Thyroid gland (tissue), 4 donors: ENCODE measurements at regions not wholly inside any gene's neighbourhood (a gene's known extent, or its start where the extent isn't known, plus 50 kb on each side); places are given as distances from the start of the nearest gene placed in this dataset.
A peak's percentile ranks its signal among the peaks of the same experiment; 100 is the strongest.

Source experiments
- DNase-seq, 2 donors: peaks; one replicate each; pipeline ENCODE4 v3.0.0-alpha.2; 2019
- H3K27ac ChIP-seq, 3 donors: fragments of 200-600 bp; sonication (generic); 1 replicate in 2 of 3; 2 replicates in 1 of 3; pipeline ENCODE4 v1.5.1; 2016 to 2019; ENCODE audit warnings: mild to moderate bottlenecking in 1 of 3, moderate library complexity in 1 of 3
- H3K27me3 ChIP-seq: fragments of 200-600 bp; sonication (generic); one replicate; pipeline ENCODE4 v1.5.1; 2019
- H3K36me3 ChIP-seq, 2 donors: fragments of 200-600 bp; sonication (generic); one replicate each; pipeline ENCODE4 v1.5.1; 2016 to 2019
- H3K4me1 ChIP-seq, 2 donors: fragments of 200-600 bp; sonication (generic); one replicate each; pipeline ENCODE4 v1.5.1; 2017 to 2019
- H3K4me3 ChIP-seq, 3 donors: fragments of 200-600 bp; sonication (generic); replicated peaks in 1 of 3; 1 replicate in 2 of 3; 2 replicates in 1 of 3; pipeline ENCODE4 v1.5.1; 2016; ENCODE audit warnings: mild to moderate bottlenecking in 1 of 3
- H3K9me3 ChIP-seq: fragments of 200-600 bp; sonication (generic); one replicate; pipeline ENCODE4 v1.5.1; 2017
- POLR2A ChIP-seq, 2 donors: fragments of 450-650 bp; IDR thresholded peaks; one replicate each; pipeline ENCODE4 v1.6.1; 2017; ENCODE audit warnings: antibody characterized with exemption in 2 of 2, mild to moderate bottlenecking in 2 of 2, moderate library complexity in 1 of 2
- WGBS, 2 donors: methylation state at CpG; one replicate each; pipeline ENCODE4 v1.1.5; 2017; 5-methylcytosine and 5-hydroxymethylcytosine counted together
- intact Hi-C: fragments of 100-400 bp; cut with DNase I; formaldehyde crosslinking; loops from one replicate; pipeline ENCODE4 v1.15.1; 2023
- TF ChIP-seq, protein P1 (sequence below), 6 experiments: fragments of 200-600 bp in 3 of 6; fragments of 450-650 bp in 3 of 6; sonication (generic) in 3 of 6; IDR thresholded peaks; one replicate each; pipeline ENCODE4 v1.5.1; 2016 to 2019; ENCODE audit warnings: antibody characterized with exemption in 6 of 6, mild to moderate bottlenecking in 2 of 6, inconsistent platforms in 1 of 6, moderate library complexity in 1 of 6

DNA sequence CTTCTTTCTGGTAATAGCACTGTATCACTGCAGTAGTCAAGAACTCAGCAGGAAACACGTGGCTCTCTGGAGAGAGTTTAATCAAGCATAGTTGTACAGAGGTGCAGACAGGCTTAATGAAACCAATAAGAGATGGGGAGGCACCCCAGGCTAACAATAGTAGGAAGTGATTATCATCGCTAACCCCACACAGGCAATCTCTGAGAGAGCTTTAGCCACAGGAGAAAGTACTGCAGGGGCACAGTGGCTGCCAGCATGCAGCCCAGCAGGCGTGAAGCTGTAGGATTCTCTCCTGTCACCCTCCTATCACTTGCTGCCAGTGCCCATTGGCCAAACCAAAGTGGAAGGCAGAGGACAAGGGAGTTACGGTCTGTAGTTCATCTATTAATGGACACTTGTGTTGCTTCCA, 450.0 kb upstream of the RASGEF1B start:
- H3K36me3 ChIP-seq, result no peaks in the 10 kb centered on the region
- no peaks in the 10 kb centered on the region for H3K9me3 ChIP-seq
- no peak for DNase-seq
- intact Hi-C loops, result no loop called here
- H3K4me3 ChIP-seq, result no peak overlapping the region
- H3K27ac ChIP-seq, result no peak overlapping the region
- WGBS, 2 donors, result 57 to 70% methylated on average over 4 of the region's 4 CpGs
- H3K27me3 ChIP-seq, result no peaks in the 10 kb centered on the region
- H3K4me1 ChIP-seq, result no peaks in the 10 kb centered on the region
- TF ChIP-seq POLR2A (IDR thresholded peaks at IDR 0.05), result no peak
- TF ChIP-seq, protein P1, sequence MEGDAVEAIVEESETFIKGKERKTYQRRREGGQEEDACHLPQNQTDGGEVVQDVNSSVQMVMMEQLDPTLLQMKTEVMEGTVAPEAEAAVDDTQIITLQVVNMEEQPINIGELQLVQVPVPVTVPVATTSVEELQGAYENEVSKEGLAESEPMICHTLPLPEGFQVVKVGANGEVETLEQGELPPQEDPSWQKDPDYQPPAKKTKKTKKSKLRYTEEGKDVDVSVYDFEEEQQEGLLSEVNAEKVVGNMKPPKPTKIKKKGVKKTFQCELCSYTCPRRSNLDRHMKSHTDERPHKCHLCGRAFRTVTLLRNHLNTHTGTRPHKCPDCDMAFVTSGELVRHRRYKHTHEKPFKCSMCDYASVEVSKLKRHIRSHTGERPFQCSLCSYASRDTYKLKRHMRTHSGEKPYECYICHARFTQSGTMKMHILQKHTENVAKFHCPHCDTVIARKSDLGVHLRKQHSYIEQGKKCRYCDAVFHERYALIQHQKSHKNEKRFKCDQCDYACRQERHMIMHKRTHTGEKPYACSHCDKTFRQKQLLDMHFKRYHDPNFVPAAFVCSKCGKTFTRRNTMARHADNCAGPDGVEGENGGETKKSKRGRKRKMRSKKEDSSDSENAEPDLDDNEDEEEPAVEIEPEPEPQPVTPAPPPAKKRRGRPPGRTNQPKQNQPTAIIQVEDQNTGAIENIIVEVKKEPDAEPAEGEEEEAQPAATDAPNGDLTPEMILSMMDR (IDR thresholded peaks at IDR 0.05), result no peak

DNA sequence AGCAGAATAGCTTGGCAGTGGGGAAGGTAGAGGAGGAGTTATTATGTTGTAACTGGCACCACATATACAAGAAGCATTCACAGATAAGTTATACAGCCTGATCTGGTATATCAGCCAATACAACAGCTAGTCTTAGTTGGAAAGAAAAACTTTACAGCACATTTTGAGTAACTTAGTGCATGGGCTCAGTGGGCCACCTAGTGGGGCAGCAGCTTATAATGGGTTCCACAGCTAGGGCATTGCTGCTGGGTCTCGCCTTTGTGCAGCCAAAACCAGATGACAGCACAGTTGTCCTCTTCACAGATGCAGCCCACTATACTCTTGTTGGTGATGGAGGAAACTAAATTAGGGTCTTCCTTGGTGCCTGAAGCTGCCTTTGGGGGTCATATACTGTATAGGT, 448.1 kb upstream of the RASGEF1B start:
- Histone ChIP-seq H3K27ac (no peak overlapping the region), H3K9me3 (no peaks in the 10 kb centered on the region), H3K4me1 (no peaks in the 10 kb centered on the region), H3K36me3 (no peaks in the 10 kb centered on the region), H3K4me3 (no peak overlapping the region), H3K27me3 (no peaks in the 10 kb centered on the region)
- TF ChIP-seq POLR2A (IDR thresholded peaks at IDR 0.05), result no peak
- TF ChIP-seq, protein P1 (IDR thresholded peaks at IDR 0.05), result no peak
- DNase-seq, result no peak
- WGBS, 2 donors, result 63 to 94% methylated on average over 1 of the region's 1 CpG
- intact Hi-C loops, result no loop called here

DNA sequence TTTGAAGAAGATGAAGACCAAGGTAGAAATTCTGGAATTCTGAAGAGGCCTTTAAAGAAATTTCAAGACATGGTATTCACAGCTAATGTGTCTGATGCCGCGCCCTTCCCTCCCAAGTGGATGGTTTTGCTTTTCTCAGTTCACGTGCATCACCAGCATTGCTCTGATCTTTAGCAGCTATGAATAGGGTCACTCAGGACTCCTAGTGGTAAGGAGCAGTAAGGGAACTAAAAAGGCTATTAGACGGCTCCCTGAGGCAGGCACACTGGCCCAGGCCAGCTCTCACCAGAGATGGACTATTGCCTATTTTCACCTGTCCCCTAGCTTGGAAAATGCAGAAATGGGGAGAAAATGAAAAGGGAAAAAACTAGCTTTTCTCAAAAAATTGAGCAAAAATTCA, 447.5 kb upstream of the RASGEF1B start:
- H3K9me3 ChIP-seq, result no peaks in the 10 kb centered on the region
- no peaks in the 10 kb centered on the region for H3K4me1 ChIP-seq
- H3K27me3 ChIP-seq, result no peaks in the 10 kb centered on the region
- DNase-seq, result no peak
- H3K4me3 ChIP-seq, result no peak overlapping the region
- no peak overlapping the region for H3K27ac ChIP-seq
- TF ChIP-seq POLR2A (IDR thresholded peaks at IDR 0.05), result no peak
- TF ChIP-seq, protein P1 (IDR thresholded peaks at IDR 0.05), result peak in 1 of 6 experiments; percentile 19
- intact Hi-C loops, result no loop called here
- no peaks in the 10 kb centered on the region for H3K36me3 ChIP-seq
- 67 to 70% methylated on average over 4 of the region's 4 CpGs for WGBS, 2 donors

DNA sequence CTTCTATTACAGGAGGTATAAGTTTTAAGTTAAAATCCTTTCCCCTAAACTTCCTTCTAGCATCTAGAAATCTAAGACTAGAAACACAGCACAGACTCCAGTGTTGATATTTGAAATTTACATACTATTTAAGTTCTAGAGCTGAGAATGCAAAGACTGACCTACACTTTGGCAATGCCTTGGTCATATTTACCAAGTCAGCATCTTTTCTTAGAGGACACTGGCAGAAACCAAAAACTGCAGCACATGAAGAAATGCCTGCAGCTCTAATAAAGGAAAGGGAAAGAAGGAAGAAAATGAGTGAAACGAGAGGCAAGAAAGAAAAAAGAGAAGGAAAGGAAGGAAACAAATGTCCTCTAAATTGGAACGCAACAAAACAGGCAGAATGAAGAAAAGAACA, 443.7 kb upstream of the RASGEF1B start:
- H3K4me1 ChIP-seq, result no peaks in the 10 kb centered on the region
- H3K27ac ChIP-seq, result no peak overlapping the region
- intact Hi-C loops, result no loop called here
- no peak overlapping the region for H3K4me3 ChIP-seq
- H3K36me3 ChIP-seq, result no peaks in the 10 kb centered on the region
- DNase-seq, result no peak
- TF ChIP-seq, protein P1 (IDR thresholded peaks at IDR 0.05), result no peak
- TF ChIP-seq POLR2A (IDR thresholded peaks at IDR 0.05), result no peak
- H3K9me3 ChIP-seq, result no peaks in the 10 kb centered on the region
- 82 to 88% methylated on average over 2 of the region's 2 CpGs for WGBS, 2 donors
- no peaks in the 10 kb centered on the region for H3K27me3 ChIP-seq

DNA sequence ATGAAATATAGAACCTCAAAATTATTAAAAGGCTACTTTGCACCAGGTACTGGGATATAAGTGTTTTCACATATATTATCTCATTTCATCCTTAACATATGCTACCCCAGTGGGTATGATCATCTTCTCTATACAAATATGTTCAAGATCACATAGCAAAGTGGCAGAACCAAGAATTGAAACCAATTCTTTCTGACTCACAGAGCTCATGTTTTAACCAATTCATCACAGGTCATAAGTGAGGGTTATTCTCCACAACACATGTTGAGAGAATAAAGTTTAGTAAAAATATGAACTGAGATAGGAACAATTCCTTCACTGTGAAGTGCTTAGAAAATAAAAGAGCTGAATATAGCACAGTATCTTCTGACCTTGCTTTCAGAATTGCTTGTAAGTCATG, 442.9 kb upstream of the RASGEF1B start:
- no peak overlapping the region for H3K4me3 ChIP-seq
- H3K27ac ChIP-seq, result no peak overlapping the region
- no peak for TF ChIP-seq POLR2A (IDR thresholded peaks at IDR 0.05)
- TF ChIP-seq, protein P1 (IDR thresholded peaks at IDR 0.05), result no peak
- DNase-seq, result no peak
- intact Hi-C loops, result no loop called here
- H3K9me3 ChIP-seq, result no peaks in the 10 kb centered on the region
- H3K4me1 ChIP-seq, result no peaks in the 10 kb centered on the region
- no peaks in the 10 kb centered on the region for H3K27me3 ChIP-seq
- no peaks in the 10 kb centered on the region for H3K36me3 ChIP-seq
